Activated CD4-positive, alpha-beta T cell treated with anti-CD3 and anti-CD28 coated beads for 36 hours (primary cell): ENCODE measurements at regions not wholly inside any gene's neighbourhood (a gene's known extent, or its start where the extent isn't known, plus 50 kb on each side); places are given as distances from the start of the nearest gene placed in this dataset.

Experiments
- ATAC-seq: fragments of 200-7000 bp; cut with Tn5 transposase; one replicate; pipeline ENCODE4 v1.10.0; 2021; ENCODE audit warnings: mild to moderate bottlenecking, moderate library complexity
- CTCF ChIA-PET: fragments of 350-600 bp; sonication (Branson Sonifier 250); formaldehyde crosslinking; loops from one replicate; lab custom pipeline; 2021; ENCODE audit warnings: antibody characterized with exemption; lab: Charles Lee
- POLR2A ChIA-PET: fragments of 350-600 bp; sonication (Branson Sonifier 250); formaldehyde crosslinking; loops from one replicate; lab custom pipeline; 2021; ENCODE audit warnings: antibody characterized with exemption, inconsistent platforms; lab: Charles Lee
- DNase-seq: peaks from one replicate; pipeline ENCODE4 v3.0.0-alpha.2; 2020
- H3K27ac Mint-ChIP-seq: one replicate; pipeline ENCODE4 v1.8.0; 2021; ENCODE audit warnings: mixed read lengths
- H3K27me3 Mint-ChIP-seq: one replicate; pipeline ENCODE4 v1.8.0; 2021; ENCODE audit warnings: mixed read lengths
- H3K36me3 Mint-ChIP-seq: one replicate; pipeline ENCODE4 v1.8.0; 2021; ENCODE audit warnings: low read depth, mixed read lengths
- H3K4me1 Mint-ChIP-seq: one replicate; pipeline ENCODE4 v1.8.0; 2021; ENCODE audit warnings: mixed read lengths
- H3K4me3 Mint-ChIP-seq: one replicate; pipeline ENCODE4 v1.8.0; 2021; ENCODE audit warnings: mild to moderate bottlenecking, moderate library complexity, mixed read lengths
- H3K9me3 Mint-ChIP-seq: one replicate; pipeline ENCODE4 v1.8.0; 2021; ENCODE audit warnings: low read depth, mixed read lengths
- intact Hi-C, 2 experiments: fragments of 100-400 bp; cut with DNase I in 1 of 2; cut with micrococcal nuclease in 1 of 2; formaldehyde crosslinking; loops; one replicate each; pipeline versions ENCODE4 v1.14.2 to v1.15.1; 2022 to 2024; cut with DNase I, micrococcal nuclease

DNA sequence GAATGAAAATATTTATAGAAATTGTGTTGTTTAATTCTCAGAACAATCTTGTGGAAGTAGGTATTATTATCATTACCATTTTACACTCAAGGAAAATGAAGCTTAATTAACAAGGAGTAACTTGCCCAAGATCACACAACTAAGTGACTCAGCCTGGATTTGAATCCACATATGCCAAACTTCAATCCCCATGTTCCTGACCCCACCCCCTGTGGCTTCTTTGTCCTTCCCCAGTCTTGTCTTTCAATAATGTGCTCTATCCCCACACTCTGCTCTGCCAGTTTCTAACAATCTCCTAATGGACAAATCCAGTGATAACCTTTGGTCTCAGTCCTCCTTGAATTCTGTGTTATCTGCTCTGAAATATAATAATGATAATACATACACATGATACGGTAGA, 355.2 kb downstream of the BMP4 start:
- no peak for DNase-seq
- ATAC-seq = no peak
- no peaks in the 10 kb centered on the region for H3K36me3 Mint-ChIP-seq
- ChIA-PET POLR2A (no interaction called here), CTCF (no interaction called here)
- H3K4me1 Mint-ChIP-seq = no peaks in the 10 kb centered on the region
- no peaks in the 10 kb centered on the region for H3K9me3 Mint-ChIP-seq
- no peak overlapping the region for H3K27ac Mint-ChIP-seq
- H3K4me3 Mint-ChIP-seq = no peak overlapping the region
- H3K27me3 Mint-ChIP-seq = no peaks in the 10 kb centered on the region
- intact Hi-C loops = no loop called here

- no peak overlapping the region for H3K27ac Mint-ChIP-seq
- intact Hi-C loops = no loop called here
- H3K36me3 Mint-ChIP-seq = no peaks in the 10 kb centered on the region
- DNase-seq (no peak), ATAC-seq (no peak)
- H3K27me3 Mint-ChIP-seq = no peaks in the 10 kb centered on the region
- CTCF ChIA-PET = no interaction called here
- POLR2A ChIA-PET = no interaction called here
- no peaks in the 10 kb centered on the region for H3K9me3 Mint-ChIP-seq
- no peaks in the 10 kb centered on the region for H3K4me1 Mint-ChIP-seq
- H3K4me3 Mint-ChIP-seq = no peak overlapping the region
These were observed 357.2 kb downstream of the BMP4 start for GRCh38 chr14:53599221-53599945.

DNA sequence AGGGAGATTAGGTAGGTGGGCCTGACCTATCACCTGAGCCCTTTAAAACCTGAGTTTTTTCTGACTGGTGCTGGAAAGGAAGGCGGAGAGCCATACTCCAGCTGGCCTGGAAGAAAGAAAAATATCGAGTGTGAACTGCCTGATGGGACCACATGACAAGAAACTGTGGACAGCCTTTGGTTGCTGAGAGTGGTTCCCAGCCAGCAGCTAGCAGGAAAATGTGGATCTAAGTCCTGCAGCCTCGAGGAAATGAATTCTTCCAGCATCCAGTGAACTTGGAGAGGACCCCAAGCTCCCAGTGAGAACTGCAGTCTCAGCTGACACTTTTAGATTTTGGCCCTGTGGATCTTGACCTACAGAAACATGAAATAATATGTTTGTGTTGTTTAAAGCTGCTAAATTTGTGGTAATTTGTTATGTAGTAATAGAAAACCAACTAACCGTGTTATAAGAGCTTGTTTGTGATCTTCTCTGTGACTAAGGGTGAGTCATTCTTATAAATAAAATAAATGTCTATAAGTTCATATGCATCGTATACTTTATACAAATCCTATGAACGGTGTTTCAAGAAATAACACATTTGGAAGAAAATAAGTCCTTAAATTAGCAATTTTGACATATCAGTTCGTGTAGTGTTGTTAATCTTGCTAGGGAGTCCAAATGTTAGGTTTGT, 359.6 kb downstream of the BMP4 start:
- H3K9me3 Mint-ChIP-seq = no peaks in the 10 kb centered on the region
- no peak overlapping the region for H3K4me3 Mint-ChIP-seq
- no peak for DNase-seq
- H3K4me1 Mint-ChIP-seq = no peaks in the 10 kb centered on the region
- POLR2A ChIA-PET = interaction anchor here (0.7 kb wide), 1 partner anchor 16 kb away, joined by 4 read pairs; no protein-coding TSS in a partner anchor
- CTCF ChIA-PET = interaction anchor here (0.7 to 1.1 kb wide), 2 partner anchors 12 to 608 kb away, joined by 3 to 4 read pairs; no protein-coding TSS in a partner anchor
- no peaks in the 10 kb centered on the region for H3K36me3 Mint-ChIP-seq
- H3K27ac Mint-ChIP-seq = no peak overlapping the region
- no peaks in the 10 kb centered on the region for H3K27me3 Mint-ChIP-seq
- intact Hi-C loops = no loop called here
- no peak for ATAC-seq

- Mint-ChIP-seq H3K27ac (no peak overlapping the region), H3K36me3 (no peaks in the 10 kb centered on the region), H3K4me3 (no peak overlapping the region), H3K9me3 (no peaks in the 10 kb centered on the region), H3K4me1 (no peaks in the 10 kb centered on the region), H3K27me3 (no peaks in the 10 kb centered on the region)
- ChIA-PET CTCF (no interaction called here), POLR2A (no interaction called here)
- ATAC-seq (no peak), DNase-seq (no peak)
- intact Hi-C loops = no loop called here
These were observed 364.8 kb downstream of the BMP4 start for GRCh38 chr14:53591816-53592215.

- H3K4me3 Mint-ChIP-seq = no peak overlapping the region
- DNase-seq (no peak), ATAC-seq (no peak)
- CTCF ChIA-PET = no interaction called here
- intact Hi-C loops = no loop called here
- H3K27me3 Mint-ChIP-seq = peaks cover 2% of the 10 kb centered on the region
- H3K36me3 Mint-ChIP-seq = no peaks in the 10 kb centered on the region
- H3K27ac Mint-ChIP-seq = no peak overlapping the region
- POLR2A ChIA-PET = no interaction called here
- H3K4me1 Mint-ChIP-seq = no peaks in the 10 kb centered on the region
- H3K9me3 Mint-ChIP-seq = no peaks in the 10 kb centered on the region
These were observed 375.1 kb downstream of the BMP4 start for GRCh38 chr14:53581504-53581903.

- no peak for ATAC-seq
- no peak overlapping the region for H3K27ac Mint-ChIP-seq
- H3K4me1 Mint-ChIP-seq = no peaks in the 10 kb centered on the region
- peaks cover 12% of the 10 kb centered on the region for H3K27me3 Mint-ChIP-seq
- H3K4me3 Mint-ChIP-seq = no peak overlapping the region
- ChIA-PET CTCF (no interaction called here), POLR2A (no interaction called here)
- peaks cover 6% of the 10 kb centered on the region for H3K9me3 Mint-ChIP-seq
- no peaks in the 10 kb centered on the region for H3K36me3 Mint-ChIP-seq
- intact Hi-C loops = no loop called here
- DNase-seq = no peak
These were observed 384.8 kb downstream of the BMP4 start for GRCh38 chr14:53571641-53572328.

- Mint-ChIP-seq H3K4me3 (no peak overlapping the region), H3K9me3 (peaks cover 3% of the 10 kb centered on the region), H3K4me1 (no peaks in the 10 kb centered on the region), H3K36me3 (no peaks in the 10 kb centered on the region), H3K27ac (no peak overlapping the region), H3K27me3 (peaks cover 12% of the 10 kb centered on the region)
- intact Hi-C loops = no loop called here
- ATAC-seq = no peak
- ChIA-PET POLR2A (no interaction called here), CTCF (no interaction called here)
- DNase-seq = no peak
These were observed 385.9 kb downstream of the BMP4 start for GRCh38 chr14:53570411-53571387.

DNA sequence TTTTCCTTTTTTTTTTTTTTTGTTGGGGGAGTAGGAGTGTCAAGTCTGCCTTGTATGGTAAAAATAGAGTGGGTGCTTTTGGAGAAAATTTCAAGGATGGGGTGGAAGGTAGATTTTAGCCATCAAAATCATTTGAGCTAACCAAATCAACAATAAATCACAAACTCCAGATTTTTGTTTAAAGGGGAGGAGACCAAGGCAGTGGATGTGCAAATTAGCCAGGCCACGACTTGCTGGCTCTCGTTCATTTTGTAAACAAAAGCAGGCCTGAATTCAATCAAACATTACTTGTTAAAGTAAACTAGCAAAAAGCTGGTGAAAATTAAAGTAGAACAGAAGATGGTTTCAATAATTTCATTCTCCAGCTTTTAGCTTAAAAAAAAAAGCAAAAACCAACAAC, 387.2 kb downstream of the BMP4 start:
- H3K36me3 Mint-ChIP-seq = no peaks in the 10 kb centered on the region
- H3K27me3 Mint-ChIP-seq = peaks cover 12% of the 10 kb centered on the region
- peaks cover 2% of the 10 kb centered on the region for H3K9me3 Mint-ChIP-seq
- H3K4me3 Mint-ChIP-seq = no peak overlapping the region
- no peak overlapping the region for H3K27ac Mint-ChIP-seq
- intact Hi-C loops = no loop called here
- ATAC-seq = no peak
- ChIA-PET CTCF (no interaction called here), POLR2A (interaction anchor here (0.5 kb wide), 1 partner anchor 848 kb away, joined by 4 read pairs; no protein-coding TSS in a partner anchor)
- DNase-seq = no peak
- no peaks in the 10 kb centered on the region for H3K4me1 Mint-ChIP-seq

GRCh38 chr14:53567236-53567780, 389.3 kb downstream of the BMP4 start:
- CTCF ChIA-PET = no interaction called here
- no peak overlapping the region for H3K27ac Mint-ChIP-seq
- H3K4me3 Mint-ChIP-seq = no peak overlapping the region
- DNase-seq (no peak), ATAC-seq (no peak)
- peaks cover 12% of the 10 kb centered on the region for H3K27me3 Mint-ChIP-seq
- no peaks in the 10 kb centered on the region for H3K36me3 Mint-ChIP-seq
- H3K9me3 Mint-ChIP-seq = peaks cover 2% of the 10 kb centered on the region
- POLR2A ChIA-PET = no interaction called here
- intact Hi-C loops = no loop called here
- H3K4me1 Mint-ChIP-seq = no peaks in the 10 kb centered on the region

- Mint-ChIP-seq H3K36me3 (no peaks in the 10 kb centered on the region), H3K27me3 (no peaks in the 10 kb centered on the region), H3K27ac (no peak overlapping the region), H3K9me3 (peaks cover 8% of the 10 kb centered on the region), H3K4me3 (no peak overlapping the region), H3K4me1 (no peaks in the 10 kb centered on the region)
- DNase-seq = no peak
- intact Hi-C loops = no loop called here
- no peak for ATAC-seq
- CTCF ChIA-PET = no interaction called here
- POLR2A ChIA-PET = no interaction called here
These were observed 391.8 kb downstream of the BMP4 start for GRCh38 chr14:53564870-53565269.

DNA sequence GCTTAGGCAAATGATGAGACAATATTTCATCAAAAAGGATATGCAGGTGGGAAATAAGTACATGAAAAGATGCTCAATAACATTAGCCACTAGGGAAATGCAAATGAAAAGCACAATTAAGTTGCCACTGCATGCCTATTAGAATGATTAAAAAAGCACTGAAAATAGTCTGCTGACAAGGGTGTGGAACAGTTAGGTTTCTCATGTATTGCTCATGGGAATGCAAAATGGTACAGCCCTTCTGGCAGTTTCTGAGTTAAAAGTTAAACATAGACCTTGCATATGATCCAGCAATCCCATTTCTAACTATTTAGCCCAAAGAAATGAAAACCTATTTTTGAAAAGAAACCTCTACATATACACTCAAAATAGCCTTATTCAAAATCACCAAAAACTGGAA, 393.0 kb downstream of the BMP4 start:
- Mint-ChIP-seq H3K27me3 (no peaks in the 10 kb centered on the region), H3K4me1 (no peaks in the 10 kb centered on the region), H3K9me3 (peaks cover 8% of the 10 kb centered on the region), H3K27ac (no peak overlapping the region), H3K4me3 (no peak overlapping the region), H3K36me3 (no peaks in the 10 kb centered on the region)
- POLR2A ChIA-PET = no interaction called here
- CTCF ChIA-PET = no interaction called here
- no peak for ATAC-seq
- no peak for DNase-seq
- intact Hi-C loops = no loop called here
